Kidney (tissue), 13 donors: ENCODE measurements at regions not wholly inside any gene's neighbourhood (a gene's known extent, or its start where the extent isn't known, plus 50 kb on each side); places are given as distances from the start of the nearest gene placed in this dataset.

Experiments
- DNase-seq, 5 donors: peaks; one replicate each; pipeline ENCODE4 v3.0.0-alpha.2; 2013 to 2020
- FAIRE-seq: peaks from 2 replicates; lab custom pipeline; 2012; peaks lifted over from hg19 to GRCh38; lab: Jason Lieb, UNC
- H3K27ac ChIP-seq, 2 donors: one replicate each; pipeline ENCODE4 v1.7.0; 2013; ENCODE audit warnings: low read depth in 2 of 2, low read length in 2 of 2, inconsistent platforms in 1 of 2
- H3K27me3 ChIP-seq: one replicate; pipeline ENCODE4 v1.7.1; 2013; ENCODE audit warnings: low read length, inconsistent platforms; ENCODE audit not compliant: control insufficient read depth, insufficient read depth
- H3K36me3 ChIP-seq, 3 donors: one replicate each; pipeline versions ENCODE4 v1.7.0 to v1.7.1; 2013; ENCODE audit warnings: low read length in 3 of 3, control low read depth in 1 of 3, inconsistent platforms in 1 of 3; ENCODE audit not compliant: insufficient read depth in 3 of 3, control insufficient read depth in 2 of 3
- H3K4me1 ChIP-seq, 3 donors: one replicate each; pipeline versions ENCODE4 v1.7.0 to v1.7.1; 2013; ENCODE audit warnings: low read length in 3 of 3, inconsistent platforms in 1 of 3, low read depth in 1 of 3; ENCODE audit not compliant: control insufficient read depth in 2 of 3, insufficient read depth in 2 of 3
- H3K4me3 ChIP-seq, 3 donors: one replicate each; pipeline versions ENCODE4 v1.7.0 to v1.8.1; 2013; ENCODE audit warnings: low read length in 3 of 3, control low read depth in 1 of 3, inconsistent platforms in 1 of 3
- H3K9ac ChIP-seq, 3 donors: one replicate each; pipeline versions ENCODE4 v1.7.0 to v1.7.1; 2013; ENCODE audit warnings: low read length in 3 of 3, control low read depth in 1 of 3, inconsistent platforms in 1 of 3
- H3K9me3 ChIP-seq, 3 donors: one replicate each; pipeline versions ENCODE4 v1.7.0 to v1.7.1; 2013; ENCODE audit warnings: low read length in 3 of 3, control low read depth in 1 of 3, inconsistent platforms in 1 of 3; ENCODE audit not compliant: control insufficient read depth in 2 of 3, insufficient read depth in 1 of 3
- intact Hi-C: fragments of 100-400 bp; cut with DNase I; formaldehyde crosslinking; loops from one replicate; pipeline ENCODE4 v1.11.1; 2022
- TF ChIP-seq, protein P1 (sequence below): IDR thresholded peaks from 3 replicates; pipeline ENCODE4 v1.5.1; 2012; ENCODE audit warnings: mild to moderate bottlenecking, moderate library complexity, borderline replicate concordance; ENCODE audit not compliant: insufficient read depth; ENCODE audit errors: extremely low read depth
- donor health status: control.
- donor health status: control.
- donor health status: control.
- donor health status: control.
- donor health status: control.
- donor health status: DM: yes; HTN: yes; CAD: no.
- donor health status: Normal renal cell carcinoma (clear cell type).

- H3K27ac ChIP-seq: no peak overlapping the region
- intact Hi-C loops: no loop called here
Measured at GRCh38 chr2:41949091-41949882, 98.5 kb upstream of the PKDCC start.

DNA sequence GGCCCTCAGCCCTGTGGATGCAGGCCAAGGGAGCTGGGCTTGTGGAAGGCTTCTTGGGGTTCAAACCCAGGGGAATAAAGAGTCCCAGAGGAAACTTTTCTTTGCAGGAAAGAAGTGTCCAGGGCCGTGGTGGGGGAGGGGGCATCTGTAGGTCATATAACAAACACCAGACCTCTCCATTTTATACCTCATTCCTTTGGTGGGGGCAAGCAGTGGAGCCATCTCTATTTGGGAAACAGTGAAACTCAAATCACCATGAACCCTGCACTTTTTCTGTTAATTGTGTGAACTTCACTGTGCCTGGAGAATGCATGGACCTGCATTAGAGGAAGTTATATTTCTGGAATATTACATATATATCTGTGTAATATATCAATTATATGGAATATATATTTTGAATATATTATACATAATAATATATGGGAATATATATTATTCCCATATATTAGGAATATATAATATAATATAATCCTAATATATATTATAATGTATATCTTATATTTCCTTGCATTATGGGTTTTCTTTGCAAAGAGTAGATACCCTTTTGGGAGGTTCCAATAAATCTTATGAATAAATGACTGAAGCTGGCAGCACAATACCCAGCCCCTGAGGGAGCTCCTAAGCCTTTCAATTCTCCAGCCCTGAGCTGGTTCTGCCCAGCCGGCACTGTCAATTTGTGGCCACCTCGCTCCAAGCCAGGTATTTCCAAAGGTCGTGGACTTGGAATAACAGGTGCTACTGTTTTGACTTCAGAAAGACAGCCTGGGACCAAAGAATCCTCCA lies 97.7 kb upstream of the PKDCC start:
- no peaks in the 10 kb centered on the region for H3K27me3 ChIP-seq
- TF ChIP-seq, protein P1, sequence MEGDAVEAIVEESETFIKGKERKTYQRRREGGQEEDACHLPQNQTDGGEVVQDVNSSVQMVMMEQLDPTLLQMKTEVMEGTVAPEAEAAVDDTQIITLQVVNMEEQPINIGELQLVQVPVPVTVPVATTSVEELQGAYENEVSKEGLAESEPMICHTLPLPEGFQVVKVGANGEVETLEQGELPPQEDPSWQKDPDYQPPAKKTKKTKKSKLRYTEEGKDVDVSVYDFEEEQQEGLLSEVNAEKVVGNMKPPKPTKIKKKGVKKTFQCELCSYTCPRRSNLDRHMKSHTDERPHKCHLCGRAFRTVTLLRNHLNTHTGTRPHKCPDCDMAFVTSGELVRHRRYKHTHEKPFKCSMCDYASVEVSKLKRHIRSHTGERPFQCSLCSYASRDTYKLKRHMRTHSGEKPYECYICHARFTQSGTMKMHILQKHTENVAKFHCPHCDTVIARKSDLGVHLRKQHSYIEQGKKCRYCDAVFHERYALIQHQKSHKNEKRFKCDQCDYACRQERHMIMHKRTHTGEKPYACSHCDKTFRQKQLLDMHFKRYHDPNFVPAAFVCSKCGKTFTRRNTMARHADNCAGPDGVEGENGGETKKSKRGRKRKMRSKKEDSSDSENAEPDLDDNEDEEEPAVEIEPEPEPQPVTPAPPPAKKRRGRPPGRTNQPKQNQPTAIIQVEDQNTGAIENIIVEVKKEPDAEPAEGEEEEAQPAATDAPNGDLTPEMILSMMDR: no peak
- intact Hi-C loops: no loop called here
- H3K9ac ChIP-seq: no peak overlapping the region
- H3K36me3 ChIP-seq: no peaks in the 10 kb centered on the region
- H3K4me3 ChIP-seq: no peak overlapping the region
- no peaks in the 10 kb centered on the region for H3K9me3 ChIP-seq
- peaks cover 0 to 2% (median 0%) of the 10 kb centered on the region in 3 donors for H3K4me1 ChIP-seq
- no peak overlapping the region for H3K27ac ChIP-seq
- no peak for FAIRE-seq
- DNase-seq: no peak

More at GRCh38 chr2:41949091-41949882, 98.5 kb upstream of the PKDCC start:
- H3K4me3 ChIP-seq: no peak overlapping the region
- no peak overlapping the region for H3K9ac ChIP-seq
- H3K4me1 ChIP-seq: peaks cover 0 to 2% (median 0%) of the 10 kb centered on the region in 3 donors
- H3K27me3 ChIP-seq: no peaks in the 10 kb centered on the region
- no peak for DNase-seq
- no peaks in the 10 kb centered on the region for H3K9me3 ChIP-seq
- FAIRE-seq: no peak
- H3K36me3 ChIP-seq: no peaks in the 10 kb centered on the region
- TF ChIP-seq, protein P1: no peak

DNA sequence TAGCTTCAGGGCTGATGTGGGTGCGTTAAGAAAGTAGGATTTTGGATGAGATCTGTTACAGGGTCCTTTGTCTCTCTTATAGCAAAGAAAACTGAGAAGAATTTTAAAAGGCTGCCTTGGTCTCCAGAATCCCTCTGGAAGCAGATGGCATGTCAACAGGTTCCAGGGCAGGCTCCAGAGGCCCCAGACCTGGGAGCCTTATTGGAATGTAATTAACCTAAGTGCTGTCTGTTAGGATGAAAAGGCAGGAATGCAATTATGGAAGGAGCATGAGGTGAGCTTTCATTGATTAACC lies 97.2 kb upstream of the PKDCC start:
- TF ChIP-seq, protein P1: no peak
- Histone ChIP-seq H3K4me3 (no peak overlapping the region), H3K27me3 (no peaks in the 10 kb centered on the region), H3K9me3 (no peaks in the 10 kb centered on the region), H3K27ac (no peak overlapping the region), H3K4me1 (peaks cover 0 to 2% (median 0%) of the 10 kb centered on the region in 3 donors), H3K9ac (no peak overlapping the region), H3K36me3 (no peaks in the 10 kb centered on the region)
- intact Hi-C loops: no loop called here
- DNase-seq (no peak), FAIRE-seq (no peak)
